IPS DF 4.7 (cell line): ENCODE measurements at regions not wholly inside any gene's neighbourhood (a gene's known extent, or its start where the extent isn't known, plus 50 kb on each side); places are given as distances from the start of the nearest gene placed in this dataset.
"Not testable (repeated sequence)": the region's sequence is repeated elsewhere in the genome, so short reads cannot be mapped to it uniquely, and the experiment has no call there.

Experiments used
- DNase-seq: peaks from one replicate; pipeline ENCODE4 v3.0.0-alpha.2; 2013; ENCODE audit warnings: low spot score; ENCODE audit errors: extremely low read depth

GRCh38 chrX:117508021-117508420, 608.6 kb downstream of the KLHL13 start:
- no peak for DNase-seq

GRCh38 chrX:117487421-117487820, 629.2 kb downstream of the KLHL13 start:
- no peak for DNase-seq

DNA sequence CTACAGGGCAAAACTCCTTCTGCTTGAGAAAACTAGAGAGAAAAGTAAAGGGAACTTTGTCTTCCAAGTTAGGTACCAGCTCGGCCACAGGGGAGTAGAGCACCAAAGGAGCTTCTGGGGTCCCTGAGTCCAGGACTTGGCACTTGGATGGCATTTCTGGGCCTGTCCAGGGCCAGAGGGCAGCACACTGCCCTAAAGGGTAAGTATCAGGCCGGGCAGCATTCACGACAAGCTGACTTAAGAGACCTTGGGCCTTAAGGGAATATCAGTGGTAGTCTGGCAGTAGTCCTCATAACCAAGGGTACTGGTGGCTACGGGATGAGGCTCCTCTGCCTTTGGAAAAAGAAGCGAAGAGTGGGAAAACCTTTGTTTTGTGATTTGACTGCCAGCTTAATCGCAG, 632.7 kb downstream of the KLHL13 start:
- DNase-seq, result no peak

- no peak for DNase-seq
Measured at GRCh38 chrX:117458243-117458968, 658.2 kb downstream of the KLHL13 start.

DNA sequence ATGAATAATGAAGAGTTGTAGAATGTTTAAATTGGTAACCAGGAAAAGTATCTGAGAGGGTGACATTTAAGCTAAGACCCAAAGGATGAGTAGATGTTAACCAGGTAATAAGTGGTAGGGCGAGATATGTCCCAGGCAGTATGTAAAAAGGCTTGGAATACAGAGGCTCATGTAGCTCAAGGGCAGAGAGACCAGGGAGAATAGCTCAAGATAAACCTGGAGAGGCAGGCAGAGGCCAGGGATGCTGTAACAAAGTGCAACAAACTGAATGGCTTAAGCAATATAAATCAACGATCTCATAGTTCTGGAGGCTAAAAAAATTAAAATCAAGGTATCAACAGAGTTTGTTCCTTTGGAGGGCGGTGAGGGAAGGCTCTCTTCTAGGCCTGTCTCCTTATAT, 660.8 kb downstream of the KLHL13 start:
- no peak for DNase-seq

- DNase-seq, result no peak
Measured at GRCh38 chrX:117429501-117429900, 687.1 kb downstream of the KLHL13 start.

DNA sequence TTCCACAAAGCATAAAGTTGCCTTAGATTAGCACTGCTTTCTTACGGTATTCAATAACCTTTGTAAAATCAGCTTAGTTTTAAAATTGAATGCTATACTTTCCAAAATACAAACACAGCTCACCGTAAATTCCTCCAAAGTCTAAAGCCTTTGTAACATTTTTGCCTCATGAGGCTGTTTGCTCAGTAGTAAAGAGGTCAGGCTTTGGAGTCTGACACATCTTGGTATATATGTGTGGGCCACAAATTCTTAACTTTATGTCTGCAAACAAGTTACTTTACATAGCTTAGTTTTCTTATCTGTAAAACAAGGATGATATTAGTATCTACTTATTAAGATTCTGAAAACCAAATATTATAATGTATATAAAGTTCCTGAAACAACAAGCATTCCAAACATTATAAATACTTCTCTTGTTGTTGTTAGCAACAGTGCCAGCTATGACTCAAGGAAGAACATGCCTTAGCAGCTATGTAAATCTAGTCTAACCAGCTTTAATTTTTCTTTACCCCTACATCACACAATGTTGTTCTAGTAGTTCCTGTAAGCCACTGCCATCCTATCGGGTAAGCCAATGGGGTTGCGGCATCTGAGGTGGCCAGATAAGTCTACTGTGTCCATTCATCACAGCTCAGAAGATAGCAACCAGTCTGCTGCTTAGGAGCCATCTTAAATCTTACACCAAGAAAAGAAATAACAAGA, 709.0 kb downstream of the KLHL13 start:
- no peak for DNase-seq

- no peak for DNase-seq
Measured at GRCh38 chrX:117400839-117401238, 715.8 kb downstream of the KLHL13 start.

DNA sequence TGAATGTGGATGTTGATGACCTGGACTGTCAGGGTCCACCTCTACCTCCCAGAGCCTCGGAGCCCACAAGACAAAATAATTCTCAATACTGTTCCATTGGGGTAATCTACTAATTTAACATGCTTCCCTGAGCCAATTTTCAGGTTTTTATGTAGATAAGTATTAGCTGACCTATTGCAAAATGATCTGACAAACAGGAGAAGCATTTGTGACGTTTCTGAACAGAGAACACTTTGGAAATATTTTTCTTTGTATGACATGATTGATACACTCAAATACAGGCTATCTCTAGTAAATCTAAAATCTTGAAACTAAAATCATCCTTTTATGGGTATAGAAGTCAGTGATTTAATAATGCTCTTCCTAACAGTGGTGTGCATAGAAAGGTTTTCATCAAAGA, 716.6 kb downstream of the KLHL13 start:
- no peak for DNase-seq

- no peak for DNase-seq
Measured at GRCh38 chrX:117397844-117398243, 718.8 kb downstream of the KLHL13 start.

GRCh38 chrX:117394506-117395070, 722.0 kb downstream of the KLHL13 start:
- DNase-seq, result not testable (repeated sequence)

- not testable (repeated sequence) for DNase-seq
Measured at GRCh38 chrX:117392360-117392759, 724.2 kb downstream of the KLHL13 start.

- no peak for DNase-seq
Measured at GRCh38 chrX:117376460-117376859, 740.1 kb downstream of the KLHL13 start.

DNA sequence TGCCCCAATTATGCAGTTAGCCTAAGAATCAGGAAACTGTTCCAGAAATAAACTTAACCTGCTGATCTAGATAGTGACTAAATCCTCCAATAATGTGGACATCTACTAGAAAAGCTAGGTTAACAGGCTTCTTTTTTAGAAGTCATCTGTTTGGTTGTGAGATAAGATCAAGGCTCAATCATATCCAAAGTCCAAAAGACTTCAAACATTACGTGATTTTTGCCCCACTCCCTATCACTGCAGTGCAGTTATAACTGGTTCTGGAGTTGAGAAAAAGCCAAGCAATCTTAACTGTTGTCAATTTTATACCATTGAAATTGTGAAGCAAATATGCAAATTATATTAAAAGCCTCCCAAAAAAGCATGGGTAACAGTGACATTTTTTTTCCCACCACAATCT, 781.4 kb downstream of the KLHL13 start:
- DNase-seq, result no peak

DNA sequence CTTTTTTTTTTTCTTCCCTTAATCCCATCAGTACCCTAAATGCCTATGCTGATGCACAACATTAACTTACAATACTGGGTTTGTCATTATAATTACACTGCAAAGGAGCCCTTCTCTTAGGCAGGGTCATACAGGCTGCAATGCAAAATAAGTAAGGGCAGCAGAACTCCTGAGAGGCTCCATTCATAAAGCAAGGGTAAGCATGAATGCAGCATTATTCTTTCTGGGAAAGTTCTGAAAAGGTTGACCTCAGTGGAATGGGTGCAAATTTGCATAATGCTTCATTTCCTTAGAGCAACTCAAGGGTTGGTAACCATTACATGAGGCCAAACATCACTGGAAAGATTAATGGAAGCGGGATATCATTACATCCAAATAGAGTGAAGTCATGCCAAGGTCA, 789.2 kb downstream of the KLHL13 start:
- peak; percentile 16 for DNase-seq

GRCh38 chrX:117325706-117326105, 790.9 kb downstream of the KLHL13 start:
- DNase-seq, result no peak

- DNase-seq, result no peak
Measured at GRCh38 chrX:117305168-117305766, 811.3 kb downstream of the KLHL13 start.

DNA sequence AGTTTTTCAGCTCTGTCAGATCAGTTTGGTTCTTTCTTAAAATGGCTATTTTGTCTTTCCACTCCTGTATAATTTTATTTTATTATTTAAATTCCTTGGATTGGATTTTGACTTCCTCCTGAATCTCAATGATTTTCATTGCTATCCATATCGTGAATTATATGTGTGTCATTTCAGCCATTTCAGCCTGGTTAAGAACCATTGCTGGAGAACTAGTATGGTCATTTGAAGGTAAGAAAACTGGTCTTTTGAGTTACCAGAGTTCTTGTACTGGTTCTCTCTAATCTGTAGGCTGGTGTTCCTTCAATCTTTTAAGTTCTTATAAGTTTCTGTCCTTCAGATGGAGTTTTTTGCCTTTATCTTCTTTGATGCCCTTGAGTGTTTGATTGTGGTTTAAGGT, 815.5 kb downstream of the KLHL13 start:
- no peak for DNase-seq

GRCh38 chrX:117291760-117292159, 824.9 kb downstream of the KLHL13 start:
- DNase-seq, result no peak

- no peak for DNase-seq
Measured at GRCh38 chrX:117274965-117275364, 812.2 kb upstream of the CT83 start.
